Urothelium cell line (cell line): ENCODE measurements at regions not wholly inside any gene's neighbourhood (a gene's known extent, or its start where the extent isn't known, plus 50 kb on each side); places are given as distances from the start of the nearest gene placed in this dataset.
"Not testable (repeated sequence)": the region's sequence is repeated elsewhere in the genome, so short reads cannot be mapped to it uniquely, and the experiment has no call there.

Experiments used
- DNase-seq: peaks from one replicate; pipeline ENCODE4 v3.0.0; 2011; ENCODE audit warnings: low spot score, mixed read lengths
- FAIRE-seq: peaks from 2 replicates; lab custom pipeline; 2011; peaks lifted over from hg19 to GRCh38; lab: Jason Lieb, UNC

DNA sequence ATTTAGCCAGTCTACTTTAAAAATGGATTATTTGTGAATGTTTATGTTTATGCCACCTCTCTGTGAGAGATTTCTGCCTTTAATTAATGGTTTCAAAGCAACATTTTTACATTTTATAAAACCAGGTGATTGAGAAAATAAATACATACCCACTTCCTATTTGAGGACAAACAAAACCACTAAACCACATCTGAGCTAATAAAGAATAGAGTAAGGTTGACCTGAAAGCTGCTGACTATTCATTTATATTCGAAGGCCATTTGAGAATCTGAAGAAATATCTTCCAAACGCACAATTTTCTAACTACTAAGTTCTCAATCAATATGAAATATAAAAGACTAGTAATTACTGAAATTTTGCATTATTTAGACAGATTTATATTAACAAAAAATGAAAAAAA is 705.1 kb downstream of the XPNPEP1 start:
- DNase-seq (no peak), FAIRE-seq (no peak)

DNA sequence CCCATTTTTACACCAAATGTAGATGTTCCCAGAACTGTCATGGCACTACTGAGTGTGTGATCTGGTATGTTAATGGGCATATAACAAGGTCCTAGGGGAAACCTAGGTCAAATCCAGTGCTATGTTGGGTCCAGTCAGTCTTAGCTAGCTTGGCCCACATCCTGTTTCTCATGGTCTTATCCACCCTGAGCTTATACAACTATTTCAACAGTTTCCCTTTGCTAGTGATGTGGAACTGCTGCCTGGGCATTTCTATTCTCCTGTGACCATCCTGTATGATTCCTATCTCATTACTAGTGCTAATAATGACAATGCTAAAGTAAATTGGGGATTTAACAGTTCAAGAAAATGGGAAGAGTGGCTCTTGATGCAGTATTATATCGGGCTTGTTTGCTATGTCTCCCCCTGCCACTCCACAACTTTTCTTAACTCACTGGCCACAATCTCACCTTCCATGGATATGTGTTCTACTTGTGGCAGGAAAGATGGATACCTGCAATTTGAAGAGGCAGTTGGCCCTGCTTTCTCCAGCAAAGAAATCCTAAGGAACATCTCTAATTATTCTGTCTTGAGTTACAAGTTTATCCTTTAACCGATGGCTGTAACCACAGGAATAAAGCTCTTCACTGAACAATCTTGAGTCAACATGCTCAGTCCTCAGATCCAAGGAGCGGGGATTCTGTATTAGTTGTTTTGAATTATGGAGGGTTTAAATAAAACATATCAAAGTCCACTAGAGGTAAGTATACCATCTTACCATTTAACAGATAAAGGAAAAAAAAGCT is 707.8 kb downstream of the XPNPEP1 start:
- DNase-seq = no peak
- FAIRE-seq = no peak

DNA sequence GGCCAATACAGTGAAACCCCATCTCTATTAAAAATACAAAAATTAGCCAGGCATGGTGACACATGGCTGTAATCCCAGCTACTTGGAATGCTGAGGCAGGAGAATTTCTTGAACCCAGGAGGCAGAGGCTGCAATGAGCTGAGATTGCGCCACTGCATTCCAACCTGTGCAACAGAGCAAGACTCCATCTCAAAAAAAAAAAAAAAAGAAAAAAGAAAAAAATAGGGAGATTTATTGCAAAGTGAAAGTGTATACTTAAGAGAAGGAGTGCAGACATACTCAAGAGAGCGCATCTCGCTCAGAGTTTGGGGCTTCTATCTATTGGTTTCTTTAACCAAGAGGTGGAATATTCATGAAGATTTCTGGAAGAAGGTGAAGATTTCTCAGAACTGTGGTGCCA is 708.4 kb downstream of the XPNPEP1 start:
- not testable (repeated sequence) for DNase-seq, FAIRE-seq

DNA sequence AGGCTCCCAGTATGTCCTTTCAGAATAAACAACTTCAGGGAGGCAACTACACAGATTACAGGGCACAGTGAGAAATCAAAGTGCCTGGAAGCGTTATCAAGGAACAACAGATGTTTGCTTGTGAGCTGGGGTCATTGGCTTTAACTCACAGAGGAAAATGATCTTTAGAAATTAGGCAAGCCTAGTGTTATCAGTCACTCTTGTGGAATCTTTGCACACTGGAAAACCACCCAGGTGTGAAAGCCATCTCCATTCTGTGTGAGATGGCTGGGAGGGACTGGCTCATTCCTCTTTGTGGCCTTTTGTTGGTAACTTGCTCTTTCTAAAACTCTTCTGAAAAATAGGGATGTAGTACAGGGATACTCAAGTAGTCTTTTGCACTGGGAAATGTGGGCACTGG is 716.0 kb downstream of the XPNPEP1 start:
- DNase-seq (no peak), FAIRE-seq (no peak)

DNA sequence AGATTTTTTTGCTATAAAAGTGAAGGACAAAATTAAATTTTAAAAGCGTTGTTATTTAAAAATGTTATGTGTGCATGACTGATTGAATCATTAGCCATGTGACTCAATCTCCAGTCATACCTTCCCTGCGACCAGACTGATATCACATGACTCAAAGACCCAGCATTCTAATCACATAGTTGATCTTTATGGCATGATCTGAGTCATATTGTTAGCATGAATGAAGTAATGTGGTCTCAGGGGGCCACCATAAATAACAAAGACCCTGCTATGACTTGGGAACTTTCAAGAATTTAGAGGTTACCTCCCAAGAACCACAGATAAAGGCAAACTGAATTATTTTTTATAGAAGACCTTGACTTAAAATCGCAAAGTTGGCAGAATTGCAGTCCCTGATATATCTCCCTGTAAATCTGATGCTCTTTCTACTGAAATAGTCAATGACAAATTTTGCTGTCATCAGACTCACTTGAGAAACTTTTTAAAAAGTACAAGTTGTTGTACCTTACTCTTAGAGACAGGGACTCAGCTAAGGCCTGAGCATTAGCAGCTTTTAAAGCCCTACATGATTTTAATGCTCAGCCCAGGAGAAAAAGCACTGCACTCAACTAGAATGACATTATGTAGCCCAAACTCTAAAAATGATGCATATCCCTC is 717.3 kb downstream of the XPNPEP1 start:
- FAIRE-seq (no peak), DNase-seq (peak; percentile 69)

DNA sequence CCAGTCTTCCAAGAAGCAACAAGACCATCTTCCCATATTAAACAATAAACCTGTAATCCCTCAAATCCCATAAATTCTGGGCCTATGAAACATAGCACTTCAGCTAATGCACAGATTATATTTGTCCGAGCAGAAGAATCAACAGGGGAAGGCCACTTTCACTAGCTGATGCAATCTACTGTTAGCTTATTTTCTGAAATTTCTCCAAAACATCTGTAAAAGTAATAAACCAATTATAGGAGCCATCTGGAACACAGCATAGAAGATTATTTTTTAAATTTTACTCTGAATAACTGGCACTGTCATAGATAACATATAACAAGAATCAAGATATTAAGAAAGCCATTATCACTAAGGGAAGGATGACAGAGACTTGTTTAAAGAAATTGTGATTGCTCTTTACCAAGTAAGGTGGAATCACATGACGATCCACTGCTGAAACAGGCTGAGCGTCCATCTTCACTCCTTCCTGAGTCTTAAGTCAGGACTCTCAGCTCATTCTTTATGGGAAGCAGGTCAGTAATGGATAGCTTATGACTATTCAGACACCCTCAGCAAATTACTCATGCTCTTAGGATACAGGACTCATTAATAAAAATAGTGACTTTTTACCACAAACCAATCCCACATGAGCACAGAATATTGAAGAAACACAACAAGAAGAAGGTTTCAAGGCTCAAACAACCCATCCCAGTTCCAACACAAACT is 719.5 kb downstream of the XPNPEP1 start:
- DNase-seq (no peak), FAIRE-seq (no peak)

DNA sequence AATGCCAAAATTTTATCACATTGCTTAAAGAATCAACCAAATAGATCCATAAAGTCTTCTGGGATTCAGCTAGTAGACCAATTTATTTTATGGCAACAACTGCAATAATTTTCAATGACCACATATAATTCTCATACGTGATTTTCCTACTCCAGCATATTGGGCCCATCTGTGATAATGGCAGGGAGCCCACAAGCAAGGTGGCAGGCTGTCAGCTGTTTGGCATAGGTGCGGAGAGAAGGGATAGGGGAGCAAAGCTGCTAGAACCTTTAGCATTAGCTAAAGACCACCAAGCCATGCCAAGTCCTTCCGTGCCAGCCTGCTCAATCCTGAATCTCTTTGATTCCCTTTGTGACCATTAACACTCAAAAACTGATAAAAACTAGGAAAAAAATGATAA is 721.2 kb downstream of the XPNPEP1 start:
- no peak for FAIRE-seq

DNA sequence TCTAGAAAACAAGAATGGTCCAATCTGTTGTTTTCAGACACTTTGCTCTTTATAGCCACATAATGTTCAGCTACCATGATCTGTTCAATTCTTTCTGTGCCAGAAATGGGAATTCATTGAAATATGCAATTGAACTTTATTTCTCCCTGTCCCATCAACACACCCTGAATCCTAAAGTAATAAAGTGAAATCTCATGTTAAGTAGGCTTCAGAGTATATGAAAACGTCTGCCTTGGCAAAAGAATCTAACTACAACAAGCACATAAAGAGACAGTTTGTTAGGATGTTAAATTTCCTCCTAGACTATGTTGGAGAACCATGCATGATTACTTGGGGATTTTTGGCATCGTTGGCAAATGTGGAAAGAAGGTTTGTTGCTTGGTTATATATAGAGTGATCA is 722.7 kb downstream of the XPNPEP1 start:
- FAIRE-seq = no peak
- no peak for DNase-seq

More for the DNA sequence above, 721.2 kb downstream of the XPNPEP1 start:
- no peak for DNase-seq

DNA sequence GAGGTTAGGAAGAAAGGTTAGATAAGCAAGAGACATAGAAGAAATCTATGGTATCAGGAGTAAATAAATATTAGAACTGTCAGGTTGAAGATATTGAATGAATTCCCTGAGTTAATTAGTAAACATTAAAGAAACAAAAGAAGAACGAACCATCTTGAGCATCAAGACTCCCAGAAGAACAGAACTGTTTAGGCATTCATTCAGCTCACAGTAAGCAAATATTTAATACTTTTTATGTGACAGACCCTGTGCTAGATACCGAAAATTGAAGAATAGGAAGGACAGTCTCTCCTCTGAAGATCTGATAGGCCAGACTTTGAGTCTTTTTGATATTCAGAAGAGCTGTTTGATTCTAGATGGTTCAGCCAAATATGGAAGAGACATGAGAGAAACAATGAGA is 731.5 kb downstream of the XPNPEP1 start:
- DNase-seq (no peak), FAIRE-seq (no peak)

DNA sequence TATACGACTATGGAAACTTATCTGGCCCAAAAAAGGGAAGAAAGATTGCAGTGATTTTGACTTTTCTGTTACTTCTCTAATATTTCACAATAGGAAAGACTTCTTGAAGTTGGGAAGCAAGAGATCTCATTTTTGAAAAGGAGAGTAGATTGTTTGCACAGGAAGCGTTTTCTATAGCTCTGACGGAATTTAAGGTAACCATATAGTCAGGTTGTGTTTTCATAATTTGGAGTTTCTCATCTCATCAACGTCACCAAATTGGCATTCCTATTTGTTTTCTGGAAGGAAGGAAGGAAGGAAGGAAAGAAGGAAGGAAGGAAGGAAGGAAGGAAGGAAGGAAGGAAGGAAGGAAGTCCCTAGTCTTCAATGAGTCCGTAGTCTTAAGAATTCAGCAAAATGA is 732.0 kb downstream of the XPNPEP1 start:
- DNase-seq (no peak), FAIRE-seq (no peak)

DNA sequence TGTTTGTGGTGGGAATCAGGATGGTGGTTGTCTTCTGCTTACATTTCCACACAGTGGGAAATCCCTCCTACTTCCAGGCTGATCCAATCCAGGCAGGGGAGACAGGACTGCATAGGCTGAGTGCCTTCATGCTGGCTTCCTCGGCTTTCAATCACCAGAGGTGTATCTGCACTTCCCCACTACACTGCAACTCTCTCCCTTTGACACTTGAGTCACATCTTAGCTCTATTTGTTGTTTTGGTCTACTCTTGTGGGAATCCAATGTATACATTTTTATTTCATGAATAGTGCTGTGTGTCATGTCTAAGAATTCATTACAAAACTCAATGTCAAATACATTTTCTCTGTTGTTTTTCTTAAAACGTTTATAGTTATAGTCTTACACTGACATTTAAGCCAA is 735.6 kb downstream of the XPNPEP1 start:
- no peak for DNase-seq
- no peak for FAIRE-seq

DNA sequence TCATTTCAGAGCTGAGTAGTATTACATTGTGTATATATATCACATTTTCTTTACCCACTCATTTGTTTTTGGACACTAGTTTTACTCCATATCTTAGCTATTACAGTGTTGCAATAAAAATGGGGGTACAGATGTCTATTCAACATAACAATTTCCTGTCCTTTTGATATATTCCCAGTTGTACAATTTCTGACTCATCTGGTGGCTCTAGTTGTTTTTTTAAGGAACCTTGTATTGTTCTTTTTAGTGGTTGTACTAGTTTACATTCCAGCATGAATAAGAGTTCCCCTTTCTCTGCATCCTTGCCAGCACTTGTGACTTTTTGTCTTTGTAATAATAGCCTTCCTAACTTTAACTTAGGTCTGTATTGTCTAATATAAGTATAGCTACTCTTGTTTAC is 739.9 kb downstream of the XPNPEP1 start:
- no peak for DNase-seq
- FAIRE-seq = no peak

DNA sequence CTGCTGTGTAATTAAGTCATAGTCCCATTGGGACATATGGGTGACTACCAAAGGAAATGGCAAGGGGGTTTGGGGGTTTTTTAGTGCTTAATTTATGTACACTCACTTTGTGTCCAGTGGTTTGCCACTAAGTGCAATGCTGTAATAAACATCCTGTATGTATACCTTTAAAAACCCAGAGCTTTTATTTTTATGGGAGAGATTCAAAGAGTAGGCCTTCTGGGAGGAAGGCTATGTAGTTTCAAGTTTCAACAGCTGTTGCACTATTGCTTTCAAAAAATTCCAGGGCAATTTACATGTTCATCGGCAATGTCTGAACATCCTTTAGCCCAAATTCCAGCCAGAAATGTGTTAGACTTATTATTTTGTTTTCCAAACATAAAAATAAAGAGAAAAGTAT is 744.7 kb downstream of the XPNPEP1 start:
- FAIRE-seq (no peak), DNase-seq (no peak)

DNA sequence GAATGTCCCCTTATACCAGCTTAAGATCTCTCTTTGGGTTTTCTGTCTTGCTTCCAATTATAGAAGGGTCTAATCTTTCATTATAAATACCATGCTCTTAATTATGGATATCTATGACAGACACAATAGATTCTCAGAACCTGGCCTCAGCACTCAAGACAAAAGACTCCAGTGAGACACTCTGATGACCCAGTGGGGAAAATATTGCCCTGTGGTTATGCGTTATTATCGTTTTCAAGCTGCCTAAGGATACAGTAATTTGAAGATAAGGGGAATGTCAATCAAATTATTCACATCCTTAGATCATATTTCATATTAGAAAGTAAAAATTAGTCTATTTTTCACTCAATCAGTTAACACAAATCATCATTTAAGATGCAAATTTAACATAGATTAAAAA is 748.8 kb downstream of the XPNPEP1 start:
- no peak for DNase-seq
- no peak for FAIRE-seq

DNA sequence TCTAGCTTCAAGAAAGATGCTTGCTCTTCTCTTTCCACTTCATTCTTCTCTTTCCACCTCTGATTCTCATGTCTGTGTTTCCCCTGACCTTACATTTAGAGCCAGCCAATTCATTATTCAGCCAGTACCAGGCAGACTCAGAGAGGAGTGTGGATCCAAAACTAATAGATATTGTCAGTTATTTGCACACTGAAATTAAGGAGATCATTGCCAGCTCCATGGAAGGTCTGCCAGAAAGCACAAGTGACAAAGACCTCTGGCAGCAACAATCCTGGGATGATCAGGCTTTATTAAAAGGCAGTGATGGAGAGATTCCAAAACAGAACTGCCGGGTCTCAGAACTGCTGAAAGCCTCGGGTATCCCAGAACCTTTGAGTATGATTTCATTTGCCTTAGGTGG is 749.4 kb downstream of the XPNPEP1 start:
- FAIRE-seq (no peak), DNase-seq (no peak)

DNA sequence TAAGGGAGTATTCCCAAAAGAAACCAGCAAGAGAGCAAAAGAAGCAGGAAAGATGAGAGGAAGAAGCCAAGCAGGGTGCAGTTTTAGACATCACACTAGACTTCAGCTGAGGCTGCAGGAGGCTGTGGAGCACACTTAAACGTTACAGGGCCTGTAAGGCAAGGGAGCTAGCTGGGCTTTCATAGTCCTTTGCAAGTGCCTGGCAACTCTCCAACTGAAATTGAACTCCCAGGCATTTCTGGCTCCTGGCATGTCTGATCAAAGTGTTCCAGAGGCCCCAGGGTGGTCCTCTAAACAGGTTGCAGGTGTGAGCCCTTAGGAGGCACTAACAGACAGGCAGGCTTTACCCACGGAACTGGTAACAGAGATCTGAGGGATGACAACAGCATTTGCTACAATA is 750.2 kb downstream of the XPNPEP1 start:
- no peak for FAIRE-seq

DNA sequence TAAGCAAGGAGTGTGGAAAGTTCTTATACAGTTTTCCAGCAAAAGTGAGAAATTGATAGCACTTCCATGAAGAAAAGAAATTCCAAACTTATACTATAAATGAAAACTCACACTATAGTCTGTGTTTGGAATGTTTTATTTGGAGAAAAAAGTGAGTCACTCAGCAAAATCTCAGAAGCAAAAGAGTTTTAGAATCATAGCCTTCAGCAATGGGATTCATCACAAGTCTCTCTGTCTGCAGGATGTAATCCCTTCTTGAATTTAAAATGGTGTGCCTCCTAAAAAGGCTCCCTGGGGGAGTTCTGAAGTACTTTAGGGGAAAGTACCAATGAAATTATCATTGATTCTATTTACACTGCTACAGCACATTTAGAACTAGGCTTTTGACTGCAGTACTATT is 756.4 kb downstream of the XPNPEP1 start:
- DNase-seq (no peak), FAIRE-seq (no peak)

More for the DNA sequence above, 750.2 kb downstream of the XPNPEP1 start:
- peak; percentile 6 for DNase-seq

DNA sequence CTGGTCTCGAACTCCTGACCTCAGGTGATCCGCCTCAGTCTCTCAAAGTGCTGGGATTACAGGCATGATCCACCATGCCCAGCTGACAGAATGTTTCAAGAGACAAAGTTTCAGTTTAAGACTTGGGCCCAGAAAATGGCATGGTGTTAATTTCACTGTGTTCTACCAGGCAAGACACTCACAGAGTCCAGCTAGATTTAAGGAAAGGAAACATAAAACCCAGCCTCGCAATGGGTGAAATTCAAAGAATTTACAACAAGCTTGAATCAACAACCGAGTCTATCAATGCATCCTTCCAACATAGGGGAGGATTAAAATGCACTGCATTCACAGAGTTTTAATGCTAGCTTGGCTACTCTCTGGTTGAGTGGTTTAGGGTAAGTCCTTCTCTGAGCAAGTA is 764.0 kb downstream of the XPNPEP1 start:
- FAIRE-seq (no peak), DNase-seq (no peak)

DNA sequence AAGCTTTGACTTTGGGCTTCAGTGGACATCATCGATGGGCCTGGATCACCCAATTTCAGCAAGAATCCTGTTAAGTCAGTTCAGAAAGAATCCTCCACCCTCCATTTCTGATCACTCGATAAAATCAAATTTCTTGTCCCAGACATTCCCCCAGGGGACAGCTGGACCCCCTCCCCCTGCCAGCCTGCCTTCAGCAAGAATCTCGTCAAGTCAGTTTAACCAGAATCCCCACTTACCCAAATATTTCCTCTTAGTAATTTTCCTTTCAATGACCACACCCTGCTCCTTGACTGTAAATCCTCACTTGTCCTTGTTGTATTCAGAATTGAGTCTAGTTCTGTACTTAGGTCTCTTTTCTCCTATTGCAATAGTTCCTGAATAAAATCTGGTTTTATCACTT is 766.9 kb downstream of the XPNPEP1 start:
- DNase-seq (no peak), FAIRE-seq (no peak)

DNA sequence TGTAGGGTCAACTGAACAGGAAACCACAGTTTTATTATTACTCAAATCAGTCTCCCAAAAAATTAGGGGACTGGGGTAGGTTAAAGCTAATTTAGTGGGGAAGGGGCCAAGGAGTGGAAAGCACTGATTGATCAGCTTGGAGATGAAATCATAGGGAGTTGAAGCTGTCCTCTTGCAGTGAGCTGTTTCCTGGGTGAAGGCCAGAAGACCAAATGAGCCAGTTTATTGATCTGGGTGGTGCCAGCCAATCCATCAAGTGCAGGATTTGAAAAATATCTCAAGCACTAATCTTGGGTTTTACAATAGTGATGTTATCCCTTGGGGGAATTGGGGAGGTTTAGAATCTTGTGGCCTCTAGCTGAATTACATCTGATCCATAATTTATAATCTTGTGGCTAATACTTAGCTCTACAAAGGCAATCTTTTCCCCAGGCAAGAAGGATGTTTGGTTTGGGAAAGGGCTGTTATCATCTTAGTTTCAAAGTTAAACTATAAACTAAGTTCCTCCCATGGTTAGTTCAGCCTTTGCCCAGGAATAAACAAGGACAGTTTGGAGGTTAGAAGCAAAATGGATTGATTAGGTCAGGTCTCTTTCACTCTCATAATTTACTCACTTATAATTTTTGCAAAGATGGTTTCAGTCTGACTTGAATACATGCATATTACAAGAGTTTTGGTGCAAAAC is 773.5 kb downstream of the XPNPEP1 start:
- DNase-seq = no peak
- FAIRE-seq = no peak

DNA sequence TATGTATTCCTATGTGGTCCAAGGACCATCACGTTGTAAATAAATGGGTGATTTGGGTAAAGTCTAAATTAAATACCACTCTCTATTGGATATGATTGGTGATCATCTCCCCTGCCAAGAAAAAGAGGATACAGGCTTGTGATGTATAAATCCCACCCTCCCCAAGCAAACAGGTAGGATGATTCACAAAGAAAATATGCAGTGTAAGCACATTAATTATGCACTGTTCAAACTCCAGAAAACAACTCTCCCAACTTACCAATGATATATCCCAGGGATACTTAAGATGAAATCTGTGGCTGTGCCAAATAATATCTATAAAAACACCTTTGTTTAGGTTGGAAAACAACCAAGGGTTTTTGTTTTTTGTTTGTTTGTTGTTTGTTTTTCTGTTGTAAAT is 795.9 kb downstream of the XPNPEP1 start:
- FAIRE-seq = no peak
- DNase-seq = no peak
